IMR-90 (cell line): ENCODE measurements at regions not wholly inside any gene's neighbourhood (a gene's known extent, or its start where the extent isn't known, plus 50 kb on each side); places are given as distances from the start of the nearest gene placed in this dataset.

Experiments
- BHLHE40 ChIP-seq: fragments of 150-350 bp; IDR thresholded peaks from 2 replicates; pipeline ENCODE4 v1.6.1; 2016; ENCODE audit warnings: mild to moderate bottlenecking, low read depth, low read length
- CTCF ChIP-seq: conservative IDR thresholded peaks from 2 replicates; pipeline ENCODE4 v1.5.1; 2012; ENCODE audit warnings: mild to moderate bottlenecking, low read depth, low read length, improper control_type of control experiment
- ELK1 ChIP-seq: fragments of 150-350 bp; IDR thresholded peaks from 2 replicates; pipeline ENCODE4 v1.6.1; 2016; ENCODE audit warnings: low read depth, mild to moderate bottlenecking, low read length, moderate library complexity, borderline replicate concordance
- MAFK ChIP-seq: IDR thresholded peaks from 2 replicates; pipeline ENCODE4 v1.6.1; 2012; ENCODE audit warnings: low read depth, low read length, improper control_type of control experiment
- MAZ ChIP-seq: IDR thresholded peaks from 2 replicates; pipeline ENCODE4 v1.6.1; 2012; ENCODE audit warnings: low read depth, mild to moderate bottlenecking, low read length, improper control_type of control experiment, moderate library complexity, borderline replicate concordance
- POLR2A ChIP-seq: IDR thresholded peaks from 2 replicates; pipeline ENCODE4 v1.6.1; 2012; ENCODE audit warnings: mild to moderate bottlenecking, low read depth, low read length
- RAD21 ChIP-seq: IDR thresholded peaks from 2 replicates; pipeline ENCODE4 v1.6.1; 2012; ENCODE audit warnings: low read length, improper control_type of control experiment
- RFX5 ChIP-seq: IDR thresholded peaks from 2 replicates; pipeline ENCODE4 v1.8.0; 2012; ENCODE audit warnings: low read depth, mild to moderate bottlenecking, low read length, moderate library complexity
- SMC3 ChIP-seq: fragments of 150-350 bp; IDR thresholded peaks from 2 replicates; pipeline ENCODE4 v1.6.1; 2016; ENCODE audit warnings: low read depth, mild to moderate bottlenecking, antibody characterized with exemption, low read length, moderate library complexity
- USF2 ChIP-seq: fragments of 150-350 bp; IDR thresholded peaks from 2 replicates; pipeline ENCODE4 v1.6.1; 2017; ENCODE audit warnings: mild to moderate bottlenecking, antibody characterized with exemption, low read length, low read depth

- TF ChIP-seq CTCF (no peak), POLR2A (no peak), BHLHE40 (no peak), USF2 (no peak), RFX5 (no peak), ELK1 (no peak), MAFK (no peak), RAD21 (no peak), SMC3 (no peak), MAZ (no peak)
These were observed 96.9 kb downstream of the CD164 start for GRCh38 chr6:109285366-109285765.
